Ascending aorta (tissue), 2 donors: ENCODE measurements at regions not wholly inside any gene's neighbourhood (a gene's known extent, or its start where the extent isn't known, plus 50 kb on each side); places are given as distances from the start of the nearest gene placed in this dataset.

Experiments used
- DNase-seq, 2 donors: peaks; one replicate each; pipeline ENCODE4 v3.0.0-alpha.2; 2019; ENCODE audit warnings: low spot score in 2 of 2
- H3K27ac ChIP-seq, 2 donors: fragments of 200-600 bp; sonication (generic); one replicate each; pipeline ENCODE4 v1.5.1; 2016 to 2017; ENCODE audit warnings: mild to moderate bottlenecking in 1 of 2
- H3K27me3 ChIP-seq: fragments of 200-600 bp; sonication (generic); one replicate; pipeline ENCODE4 v1.5.1; 2017
- H3K36me3 ChIP-seq, 2 donors: fragments of 200-600 bp; sonication (generic); one replicate each; pipeline ENCODE4 v1.5.1; 2016
- H3K4me1 ChIP-seq, 2 donors: fragments of 200-600 bp; sonication (generic); one replicate each; pipeline ENCODE4 v1.5.1; 2016 to 2017; ENCODE audit warnings: mild to moderate bottlenecking in 1 of 2
- H3K4me3 ChIP-seq, 2 donors: fragments of 200-600 bp; sonication (generic); one replicate each; pipeline ENCODE4 v1.5.1; 2016 to 2017; ENCODE audit warnings: mild to moderate bottlenecking in 1 of 2
- H3K9me3 ChIP-seq, 2 donors: fragments of 200-600 bp; sonication (generic); one replicate each; pipeline ENCODE4 v1.5.1; 2016
- CTCF ChIP-seq, 3 experiments: fragments of 200-600 bp in 2 of 3; fragments of 450-650 bp in 1 of 3; sonication (generic) in 2 of 3; IDR thresholded peaks; one replicate each; pipeline ENCODE4 v1.5.1; 2016 to 2019; ENCODE audit warnings: antibody characterized with exemption in 3 of 3, mild to moderate bottlenecking in 1 of 3, moderate library complexity in 1 of 3
- intact Hi-C: fragments of 100-400 bp; cut with DNase I; formaldehyde crosslinking; loops from one replicate; pipeline ENCODE4 v1.15.1; 2023

- Histone ChIP-seq H3K4me1 (no peaks in the 10 kb centered on the region), H3K9me3 (no peaks in the 10 kb centered on the region), H3K4me3 (no peak overlapping the region), H3K36me3 (no peaks in the 10 kb centered on the region), H3K27me3 (no peaks in the 10 kb centered on the region), H3K27ac (no peak overlapping the region)
- no peak for DNase-seq
- TF ChIP-seq CTCF (IDR thresholded peaks at IDR 0.05) = no peak
- intact Hi-C loops = no loop called here
Observed at GRCh38 chr20:11260611-11261010, 586.8 kb upstream of the JAG1 start.

- no peak overlapping the region for H3K4me3 ChIP-seq
- no peaks in the 10 kb centered on the region for H3K9me3 ChIP-seq
- intact Hi-C loops = no loop called here
- no peak for DNase-seq
- H3K27me3 ChIP-seq = no peaks in the 10 kb centered on the region
- H3K27ac ChIP-seq = no peak overlapping the region
- no peaks in the 10 kb centered on the region for H3K4me1 ChIP-seq
- TF ChIP-seq CTCF (IDR thresholded peaks at IDR 0.05) = no peak
- H3K36me3 ChIP-seq = no peaks in the 10 kb centered on the region
Observed at GRCh38 chr20:11261533-11262000, 587.8 kb upstream of the JAG1 start.

GRCh38 chr20:11266571-11266970 lies 592.8 kb upstream of the JAG1 start:
- intact Hi-C loops = loop anchor here (5.0 kb wide), 1 partner anchor 344 kb away; no protein-coding TSS in a partner anchor
- no peak for TF ChIP-seq CTCF (IDR thresholded peaks at IDR 0.05)

GRCh38 chr20:11267131-11267761 lies 593.4 kb upstream of the JAG1 start:
- Histone ChIP-seq H3K9me3 (no peaks in the 10 kb centered on the region), H3K27ac (peak overlapping the region in 1 of 2 donors; percentile 33), H3K27me3 (no peaks in the 10 kb centered on the region), H3K4me1 (peaks cover 0 to 17% of the 10 kb centered on the region in 2 donors), H3K36me3 (no peaks in the 10 kb centered on the region), H3K4me3 (no peak overlapping the region)
- intact Hi-C loops = loop anchor here (5.0 kb wide), 1 partner anchor 345 kb away; no protein-coding TSS in a partner anchor
- TF ChIP-seq CTCF (IDR thresholded peaks at IDR 0.05) = peak in 1 of 3 experiments; percentile 12
- DNase-seq = peak in 1 of 2 donors; percentile 70

More at GRCh38 chr20:11266571-11266970, 592.8 kb upstream of the JAG1 start:
- Histone ChIP-seq H3K4me3 (no peak overlapping the region), H3K27ac (no peak overlapping the region), H3K36me3 (no peaks in the 10 kb centered on the region), H3K4me1 (peaks cover 0 to 17% of the 10 kb centered on the region in 2 donors), H3K9me3 (no peaks in the 10 kb centered on the region), H3K27me3 (no peaks in the 10 kb centered on the region)
- no peak for DNase-seq

- Histone ChIP-seq H3K4me1 (peaks cover 0 to 17% of the 10 kb centered on the region in 2 donors), H3K27ac (peak overlapping the region; percentile 3 to 33), H3K9me3 (no peaks in the 10 kb centered on the region), H3K36me3 (no peaks in the 10 kb centered on the region), H3K27me3 (no peaks in the 10 kb centered on the region), H3K4me3 (no peak overlapping the region)
- DNase-seq = no peak
- no peak for TF ChIP-seq CTCF (IDR thresholded peaks at IDR 0.05)
- intact Hi-C loops = loop anchor here (5.0 kb wide), 1 partner anchor 346 kb away; no protein-coding TSS in a partner anchor
Observed at GRCh38 chr20:11267762-11268335, 594.0 kb upstream of the JAG1 start.
